ENCODE measurements at regions not wholly inside any gene's neighbourhood (a gene's known extent, or its start where the extent isn't known, plus 50 kb on each side); places are given as distances from the start of the nearest gene placed in this dataset.

DNA sequence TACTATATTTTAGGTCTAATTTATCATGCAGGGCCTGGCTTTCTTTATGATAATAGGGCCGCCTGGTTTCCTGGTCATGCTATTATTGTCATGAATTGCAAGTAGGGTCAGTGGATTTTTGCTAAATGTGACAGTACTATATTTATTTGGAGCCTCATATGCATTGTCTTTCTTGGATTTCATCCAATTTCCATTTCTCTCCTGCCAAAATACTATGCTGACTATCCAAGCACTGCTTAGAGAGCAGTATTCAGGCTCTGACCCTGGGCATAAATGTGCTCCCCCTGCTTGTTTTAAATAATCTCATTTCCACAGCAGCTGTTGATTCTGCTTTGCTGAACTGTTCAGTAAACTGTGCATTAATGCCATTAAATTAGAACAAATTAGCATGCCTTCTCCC, 269.3 kb downstream of the GPM6A start:
- no peaks in the 10 kb centered on the region for H3K27me3 ChIP-seq (replicated peaks; ENCODE audit: insufficient read depth, low read depth, low read length, poor library complexity)
- no peak overlapping the region for H3K27ac ChIP-seq (ENCODE audit: low read depth, low read length, poor library complexity, severe bottlenecking)
- intact Hi-C loops (cut with micrococcal nuclease; ENCODE audit: unreplicated experiment) = no loop called here
- H3K36me3 ChIP-seq (ENCODE audit: insufficient read depth, low read length, poor library complexity, severe bottlenecking) = no peaks in the 10 kb centered on the region
- H3K9me3 ChIP-seq (ENCODE audit: low read depth, low read length, poor library complexity, severe bottlenecking) = no peaks in the 10 kb centered on the region
- ChIA-PET POLR2A (ENCODE audit: low non-redundant PET) (no interaction called here), CTCF (interaction anchor here (0.6 kb wide), 1 partner anchor 734 kb away, joined by 3 read pairs; no protein-coding TSS in a partner anchor)
- DNase-seq (ENCODE audit: low spot score) = peak; percentile 31
- H3K4me1 ChIP-seq (ENCODE audit: insufficient read depth, low read length, poor library complexity, severe bottlenecking) = peaks cover 5% of the 10 kb centered on the region
- TF ChIP-seq EZH2 (IDR thresholded peaks at IDR 0.05; ENCODE audit: borderline replicate concordance, low read depth, low read length, poor library complexity, severe bottlenecking) = no peak
- TF ChIP-seq, protein P1, sequence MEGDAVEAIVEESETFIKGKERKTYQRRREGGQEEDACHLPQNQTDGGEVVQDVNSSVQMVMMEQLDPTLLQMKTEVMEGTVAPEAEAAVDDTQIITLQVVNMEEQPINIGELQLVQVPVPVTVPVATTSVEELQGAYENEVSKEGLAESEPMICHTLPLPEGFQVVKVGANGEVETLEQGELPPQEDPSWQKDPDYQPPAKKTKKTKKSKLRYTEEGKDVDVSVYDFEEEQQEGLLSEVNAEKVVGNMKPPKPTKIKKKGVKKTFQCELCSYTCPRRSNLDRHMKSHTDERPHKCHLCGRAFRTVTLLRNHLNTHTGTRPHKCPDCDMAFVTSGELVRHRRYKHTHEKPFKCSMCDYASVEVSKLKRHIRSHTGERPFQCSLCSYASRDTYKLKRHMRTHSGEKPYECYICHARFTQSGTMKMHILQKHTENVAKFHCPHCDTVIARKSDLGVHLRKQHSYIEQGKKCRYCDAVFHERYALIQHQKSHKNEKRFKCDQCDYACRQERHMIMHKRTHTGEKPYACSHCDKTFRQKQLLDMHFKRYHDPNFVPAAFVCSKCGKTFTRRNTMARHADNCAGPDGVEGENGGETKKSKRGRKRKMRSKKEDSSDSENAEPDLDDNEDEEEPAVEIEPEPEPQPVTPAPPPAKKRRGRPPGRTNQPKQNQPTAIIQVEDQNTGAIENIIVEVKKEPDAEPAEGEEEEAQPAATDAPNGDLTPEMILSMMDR (conservative IDR thresholded peaks at IDR 0.05; ENCODE audit: low read depth, low read length) = no peak
- no TSS peak for BruUV-seq (replicated peaks)
- no peak overlapping the region for H3K4me3 ChIP-seq (ENCODE audit: low read depth, low read length, poor library complexity, severe bottlenecking)

DNA sequence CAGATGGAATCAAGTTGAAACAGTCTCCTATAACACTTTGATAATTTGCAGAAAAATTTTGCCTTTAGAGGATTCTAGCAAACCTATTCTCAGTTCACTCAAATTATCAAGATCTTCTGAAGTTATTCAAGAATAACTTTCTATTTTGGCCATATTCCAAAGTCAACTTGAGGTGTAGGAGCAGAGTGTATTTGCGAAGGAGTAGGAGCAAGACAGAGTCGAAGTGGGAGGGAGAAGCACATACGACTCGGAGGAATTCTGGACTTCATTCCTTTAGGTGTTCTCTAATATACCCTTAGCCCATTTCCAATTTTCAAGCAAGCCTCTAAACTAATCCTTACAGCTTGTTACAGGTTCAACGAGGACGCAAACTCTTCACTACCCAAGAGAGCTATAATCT, 252.9 kb downstream of the GPM6A start:
- intact Hi-C loops (cut with micrococcal nuclease; ENCODE audit: unreplicated experiment) = no loop called here
- TF ChIP-seq EZH2 (IDR thresholded peaks at IDR 0.05; ENCODE audit: borderline replicate concordance, low read depth, low read length, poor library complexity, severe bottlenecking) = no peak
- TF ChIP-seq, protein P1 (conservative IDR thresholded peaks at IDR 0.05; ENCODE audit: low read depth, low read length) = no peak
- H3K4me3 ChIP-seq (ENCODE audit: low read depth, low read length, poor library complexity, severe bottlenecking) = no peak overlapping the region
- ChIA-PET CTCF (no interaction called here), POLR2A (ENCODE audit: low non-redundant PET) (interaction anchor here (0.7 kb wide), 1 partner anchor 1493 kb away, joined by 4 read pairs; no protein-coding TSS in a partner anchor)
- peaks cover 6% of the 10 kb centered on the region for H3K27me3 ChIP-seq (replicated peaks; ENCODE audit: insufficient read depth, low read depth, low read length, poor library complexity)
- peak; percentile 3 for DNase-seq (ENCODE audit: low spot score)
- H3K36me3 ChIP-seq (ENCODE audit: insufficient read depth, low read length, poor library complexity, severe bottlenecking) = no peaks in the 10 kb centered on the region
- no peaks in the 10 kb centered on the region for H3K9me3 ChIP-seq (ENCODE audit: low read depth, low read length, poor library complexity, severe bottlenecking)
- H3K4me1 ChIP-seq (ENCODE audit: insufficient read depth, low read length, poor library complexity, severe bottlenecking) = no peaks in the 10 kb centered on the region
- H3K27ac ChIP-seq (ENCODE audit: low read depth, low read length, poor library complexity, severe bottlenecking) = no peak overlapping the region
- no TSS peak for BruUV-seq (replicated peaks)

DNA sequence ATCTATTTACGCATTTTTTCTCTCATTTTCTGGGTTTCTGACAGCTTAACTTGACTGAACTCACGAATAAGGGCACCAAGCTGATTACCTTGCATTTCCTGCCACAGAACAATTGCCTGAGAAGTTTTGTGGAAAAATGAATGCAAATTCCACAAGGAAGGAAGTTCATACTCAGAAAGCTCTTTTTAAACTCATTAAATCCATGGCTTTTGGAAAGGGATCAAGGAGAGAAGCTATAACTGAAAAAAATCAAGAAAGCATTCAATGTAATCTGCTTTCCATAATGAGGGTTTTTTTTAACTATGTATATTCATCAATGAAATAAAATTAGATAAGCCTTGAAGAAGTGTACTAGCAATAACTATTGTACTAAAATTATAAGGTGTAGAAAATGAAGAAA, 252.5 kb downstream of the GPM6A start:
- ChIA-PET CTCF (no interaction called here), POLR2A (ENCODE audit: low non-redundant PET) (interaction anchor here (0.7 kb wide), 1 partner anchor 1493 kb away, joined by 4 read pairs; no protein-coding TSS in a partner anchor)
- Histone ChIP-seq H3K4me3 (ENCODE audit: low read depth, low read length, poor library complexity, severe bottlenecking) (no peak overlapping the region), H3K9me3 (ENCODE audit: low read depth, low read length, poor library complexity, severe bottlenecking) (no peaks in the 10 kb centered on the region), H3K27ac (ENCODE audit: low read depth, low read length, poor library complexity, severe bottlenecking) (no peak overlapping the region), H3K27me3 (replicated peaks; ENCODE audit: insufficient read depth, low read depth, low read length, poor library complexity) (peaks cover 6% of the 10 kb centered on the region), H3K36me3 (ENCODE audit: insufficient read depth, low read length, poor library complexity, severe bottlenecking) (no peaks in the 10 kb centered on the region), H3K4me1 (ENCODE audit: insufficient read depth, low read length, poor library complexity, severe bottlenecking) (no peaks in the 10 kb centered on the region)
- DNase-seq (ENCODE audit: low spot score) = peak; percentile 21
- no TSS peak for BruUV-seq (replicated peaks)
- intact Hi-C loops (cut with micrococcal nuclease; ENCODE audit: unreplicated experiment) = no loop called here
- TF ChIP-seq, protein P1 (conservative IDR thresholded peaks at IDR 0.05; ENCODE audit: low read depth, low read length) = no peak
- TF ChIP-seq EZH2 (IDR thresholded peaks at IDR 0.05; ENCODE audit: borderline replicate concordance, low read depth, low read length, poor library complexity, severe bottlenecking) = no peak
